PC-9 (cell line): ENCODE measurements at regions not wholly inside any gene's neighbourhood (a gene's known extent, or its start where the extent isn't known, plus 50 kb on each side); places are given as distances from the start of the nearest gene placed in this dataset.
A peak's percentile ranks its signal among the peaks of the same experiment; 100 is the strongest.

Source experiments
- BruUV-seq: library from RNA; stranded (reverse); fragments of 400-500 nt; replicated peaks from 2 replicates; lab custom pipeline; 2021; lab: Mats Ljungman, UMichigan
- CTCF ChIA-PET: fragments of 300-600 bp; sonication (Branson Sonifier 250); formaldehyde crosslinking; loops from one replicate; lab custom pipeline; 2022; ENCODE audit warnings: antibody characterized with exemption; lab: Charles Lee
- POLR2A ChIA-PET: fragments of 300-600 bp; sonication (Branson Sonifier 250); formaldehyde crosslinking; loops from one replicate; lab custom pipeline; 2022; ENCODE audit warnings: antibody characterized with exemption; ENCODE audit not compliant: unreplicated experiment; lab: Charles Lee
- DNase-seq, 2 experiments: peaks; one replicate each; pipeline versions ENCODE4 v3.0.0 to v3.0.0-alpha.2; 2015 to 2022; ENCODE audit warnings: mixed read lengths in 1 of 2
- H2AFZ ChIP-seq: fragments of 200-600 bp; sonication (generic); 2 replicates; pipeline ENCODE4 v1.8.1; 2017; ENCODE audit warnings: antibody characterized with exemption
- H3F3A ChIP-seq: fragments of 200-600 bp; sonication (generic); 2 replicates; pipeline ENCODE4 v1.8.1; 2017; ENCODE audit warnings: antibody characterized with exemption, mild to moderate bottlenecking, low read depth; ENCODE audit not compliant: insufficient read depth
- H3K27ac ChIP-seq: fragments of 200-600 bp; sonication (generic); 2 replicates; pipeline ENCODE4 v1.6.1; 2016; ENCODE audit warnings: mixed run types
- H3K27me3 ChIP-seq: fragments of 200-600 bp; sonication (generic); 2 replicates; pipeline ENCODE4 v1.6.1; 2016; ENCODE audit warnings: low read depth, mixed run types; ENCODE audit not compliant: insufficient read depth
- H3K36me3 ChIP-seq: fragments of 200-600 bp; sonication (generic); 2 replicates; pipeline ENCODE4 v1.6.1; 2016; ENCODE audit warnings: low read depth, mixed run types
- H3K4me1 ChIP-seq: fragments of 200-600 bp; sonication (generic); replicated peaks from 2 replicates; pipeline ENCODE4 v1.6.1; 2016; ENCODE audit warnings: mixed run types; ENCODE audit not compliant: insufficient read depth
- H3K4me2 ChIP-seq: fragments of 200-600 bp; sonication (generic); 2 replicates; pipeline ENCODE4 v1.6.1; 2017; ENCODE audit warnings: mixed run types
- H3K4me3 ChIP-seq: fragments of 200-600 bp; sonication (generic); 2 replicates; pipeline ENCODE4 v1.6.1; 2016; ENCODE audit warnings: mixed run types
- H3K79me2 ChIP-seq: fragments of 200-600 bp; sonication (generic); 2 replicates; pipeline ENCODE4 v1.6.1; 2017; ENCODE audit warnings: low read depth, mixed run types
- H3K9me2 ChIP-seq: fragments of 200-600 bp; sonication (generic); 2 replicates; pipeline ENCODE4 v1.8.1; 2017; ENCODE audit warnings: mild to moderate bottlenecking; ENCODE audit not compliant: insufficient read depth
- H3K9me3 ChIP-seq: fragments of 200-600 bp; sonication (generic); 2 replicates; pipeline ENCODE4 v1.8.1; 2016; ENCODE audit warnings: low read depth; ENCODE audit not compliant: insufficient read depth
- H4K20me1 ChIP-seq: fragments of 200-600 bp; sonication (generic); 2 replicates; pipeline ENCODE4 v1.8.1; 2017; ENCODE audit not compliant: insufficient read depth
- CTCF ChIP-seq: fragments of 200-600 bp; sonication (generic); conservative IDR thresholded peaks from 2 replicates; pipeline ENCODE4 v1.6.1; 2017; ENCODE audit warnings: mixed run types, antibody characterized with exemption, mild to moderate bottlenecking, moderate library complexity
- EZH2 ChIP-seq: fragments of 200-600 bp; sonication (generic); IDR thresholded peaks from 2 replicates; pipeline ENCODE4 v1.8.0; 2017; ENCODE audit warnings: antibody characterized with exemption, low read depth
- intact Hi-C: fragments of 100-400 bp; cut with micrococcal nuclease; formaldehyde crosslinking; loops from one replicate; pipeline ENCODE4 v1.10.0; 2022; ENCODE audit not compliant: unreplicated experiment

DNA sequence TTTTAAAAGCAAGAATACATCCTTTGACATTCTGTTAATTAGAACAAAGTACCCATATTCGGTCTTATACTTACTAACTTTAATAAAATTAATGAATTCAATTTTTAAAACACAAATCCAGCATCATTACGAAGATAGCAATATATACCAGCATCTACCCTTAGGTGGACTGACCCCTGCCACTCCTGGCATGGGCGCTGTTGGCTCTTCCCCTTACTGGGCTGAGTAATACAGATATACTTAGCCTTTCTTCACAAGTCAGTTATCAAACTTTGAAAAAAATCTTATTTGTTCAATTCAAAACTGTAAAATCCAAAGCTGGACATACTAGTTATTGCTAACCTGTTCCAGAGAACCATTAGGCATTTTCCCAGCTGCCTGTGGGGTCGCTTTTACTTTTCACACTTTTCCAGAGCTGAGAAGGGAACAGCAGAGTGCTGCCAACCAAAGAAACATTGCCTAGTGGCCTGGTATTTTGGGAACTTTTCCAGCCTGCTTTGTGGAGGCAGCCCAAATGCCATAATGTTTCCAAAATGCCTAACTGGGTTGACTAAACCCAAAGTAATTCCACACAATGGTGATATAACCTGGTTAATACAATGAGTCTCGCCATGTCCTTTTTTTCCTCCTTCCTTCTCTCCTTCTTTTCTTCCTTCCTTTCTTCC is 424.7 kb upstream of the ADGRL2 start:
- Histone ChIP-seq H3K27ac (no peak overlapping the region), H3K79me2 (no peaks in the 10 kb centered on the region), H3K4me3 (no peak overlapping the region), H2AFZ (no peak overlapping the region), H3K4me2 (no peak overlapping the region), H3K9me2 (no peaks in the 10 kb centered on the region), H3F3A (no peaks in the 10 kb centered on the region), H3K27me3 (no peaks in the 10 kb centered on the region), H4K20me1 (no peaks in the 10 kb centered on the region), H3K36me3 (no peaks in the 10 kb centered on the region), H3K4me1 (no peaks in the 10 kb centered on the region), H3K9me3 (no peaks in the 10 kb centered on the region)
- TF ChIP-seq CTCF (no peak), EZH2 (no peak)
- DNase-seq, result no peak
- intact Hi-C loops, result no loop called here
- BruUV-seq, result no TSS peak
- ChIA-PET POLR2A (no interaction called here), CTCF (no interaction called here)

DNA sequence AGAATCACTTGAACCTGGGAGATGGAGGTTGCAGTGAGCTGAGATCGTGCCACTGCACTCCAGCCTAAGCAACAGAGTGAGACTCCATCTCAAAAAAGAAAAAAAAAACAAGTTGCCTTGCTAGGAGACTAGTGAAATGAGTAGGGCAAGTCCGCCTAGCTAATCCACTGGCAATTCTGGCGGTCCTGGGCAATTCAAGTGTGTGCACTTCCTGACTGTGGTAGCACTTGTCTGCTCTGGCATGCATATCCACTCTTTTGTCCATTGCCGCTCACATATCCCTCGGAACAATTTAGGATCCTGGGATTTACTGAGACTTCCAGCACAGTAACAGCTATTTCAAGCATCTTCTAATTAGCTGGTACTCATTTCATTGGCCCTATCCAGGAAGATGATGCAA is 426.3 kb upstream of the ADGRL2 start:
- no TSS peak for BruUV-seq
- no peaks in the 10 kb centered on the region for H4K20me1 ChIP-seq
- intact Hi-C loops, result no loop called here
- no peaks in the 10 kb centered on the region for H3K9me3 ChIP-seq
- CTCF ChIA-PET, result no interaction called here
- H3K79me2 ChIP-seq, result no peaks in the 10 kb centered on the region
- POLR2A ChIA-PET, result no interaction called here
- no peaks in the 10 kb centered on the region for H3F3A ChIP-seq
- TF ChIP-seq EZH2, result no peak
- H3K36me3 ChIP-seq, result no peaks in the 10 kb centered on the region
- H3K4me1 ChIP-seq, result peaks cover 6% of the 10 kb centered on the region
- H3K9me2 ChIP-seq, result no peaks in the 10 kb centered on the region; the same call in 1 of the 2 replicates
- no peak overlapping the region for H2AFZ ChIP-seq
- H3K27me3 ChIP-seq, result no peaks in the 10 kb centered on the region
- no peak overlapping the region for H3K4me3 ChIP-seq
- H3K27ac ChIP-seq, result no peak overlapping the region
- no peak for DNase-seq
- H3K4me2 ChIP-seq, result no peak overlapping the region

DNA sequence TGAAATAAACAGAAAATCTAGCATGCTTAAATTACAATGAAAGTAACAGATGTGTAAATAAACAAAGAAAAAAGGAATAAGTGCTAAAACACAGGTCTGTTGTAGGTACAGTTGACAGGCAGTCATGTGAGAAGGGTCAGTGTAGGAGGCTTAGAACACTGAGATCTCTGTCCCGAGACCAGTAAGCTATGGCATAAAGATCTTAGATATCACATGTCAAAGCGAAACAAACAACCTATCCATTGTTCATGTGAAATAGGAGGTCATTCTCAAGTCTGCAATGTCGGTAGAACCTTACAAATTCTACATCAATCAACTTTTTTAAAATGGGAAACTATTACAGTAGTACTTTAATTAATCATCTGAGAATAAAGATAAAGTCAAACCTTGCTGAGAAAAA is 428.9 kb upstream of the ADGRL2 start:
- H3F3A ChIP-seq, result no peaks in the 10 kb centered on the region
- no peaks in the 10 kb centered on the region for H3K27me3 ChIP-seq
- H3K36me3 ChIP-seq, result no peaks in the 10 kb centered on the region
- H3K79me2 ChIP-seq, result no peaks in the 10 kb centered on the region
- no peak overlapping the region for H2AFZ ChIP-seq
- ChIA-PET POLR2A (no interaction called here), CTCF (no interaction called here)
- H4K20me1 ChIP-seq, result no peaks in the 10 kb centered on the region
- DNase-seq, result no peak
- H3K4me1 ChIP-seq, result peaks cover 7% of the 10 kb centered on the region
- intact Hi-C loops, result no loop called here
- no peaks in the 10 kb centered on the region; the same call in 1 of the 2 replicates for H3K9me2 ChIP-seq
- no peaks in the 10 kb centered on the region for H3K9me3 ChIP-seq
- no peak for TF ChIP-seq EZH2
- no peak for TF ChIP-seq CTCF
- no TSS peak for BruUV-seq
- H3K27ac ChIP-seq, result no peak overlapping the region
- no peak overlapping the region for H3K4me3 ChIP-seq
- no peak overlapping the region for H3K4me2 ChIP-seq

GRCh38 chr1:81369833-81370232 is 430.9 kb upstream of the ADGRL2 start:
- intact Hi-C loops, result no loop called here
- peaks cover 7% of the 10 kb centered on the region for H3K4me1 ChIP-seq
- ChIA-PET POLR2A (no interaction called here), CTCF (no interaction called here)
- H3F3A ChIP-seq, result no peaks in the 10 kb centered on the region
- no peaks in the 10 kb centered on the region for H3K79me2 ChIP-seq
- H3K9me3 ChIP-seq, result no peaks in the 10 kb centered on the region
- no peaks in the 10 kb centered on the region for H4K20me1 ChIP-seq
- no peaks in the 10 kb centered on the region; the same call in 1 of the 2 replicates for H3K9me2 ChIP-seq
- H3K27me3 ChIP-seq, result no peaks in the 10 kb centered on the region
- no peaks in the 10 kb centered on the region for H3K36me3 ChIP-seq
- BruUV-seq, result no TSS peak
- H3K27ac ChIP-seq, result peak overlapping the region; percentile 31; the same call in 1 of the 2 replicates
- H3K4me2 ChIP-seq, result peak overlapping the region; percentile 6; the same call in 1 of the 2 replicates
- DNase-seq, result peak in 1 of 2 experiments; percentile 65
- H2AFZ ChIP-seq, result no peak overlapping the region
- H3K4me3 ChIP-seq, result no peak overlapping the region
- no peak for TF ChIP-seq EZH2
- no peak for TF ChIP-seq CTCF
